Calu3 (cell line): ENCODE measurements at regions not wholly inside any gene's neighbourhood (a gene's known extent, or its start where the extent isn't known, plus 50 kb on each side); places are given as distances from the start of the nearest gene placed in this dataset.

ENCODE experiments used
- BruUV-seq: library from RNA; stranded (reverse); fragments of 400-500 nt; replicated peaks from 2 replicates; lab custom pipeline; 2021; lab: Mats Ljungman, UMichigan
- CTCF ChIA-PET: fragments of 300-600 bp; sonication (Branson Sonifier 250); formaldehyde crosslinking; loops from one replicate; lab custom pipeline; 2022; ENCODE audit warnings: antibody characterized with exemption; lab: Charles Lee
- DNase-seq: peaks from one replicate; pipeline ENCODE4 v3.0.0; 2022
- H3K27ac Mint-ChIP-seq: one replicate; pipeline ENCODE4 v1.8.0; 2022; ENCODE audit warnings: mixed read lengths; ENCODE audit not compliant: unreplicated experiment
- H3K27me3 Mint-ChIP-seq: one replicate; pipeline ENCODE4 v1.8.0; 2022; ENCODE audit warnings: mixed read lengths; ENCODE audit not compliant: unreplicated experiment
- H3K36me3 Mint-ChIP-seq: one replicate; pipeline ENCODE4 v1.8.0; 2022; ENCODE audit warnings: mild to moderate bottlenecking, moderate library complexity, mixed read lengths; ENCODE audit not compliant: insufficient read depth, unreplicated experiment
- H3K4me1 Mint-ChIP-seq: one replicate; pipeline ENCODE4 v1.8.0; 2022; ENCODE audit warnings: mild to moderate bottlenecking, low read depth, mixed read lengths; ENCODE audit not compliant: unreplicated experiment
- H3K4me3 Mint-ChIP-seq: one replicate; pipeline ENCODE4 v1.8.0; 2022; ENCODE audit warnings: mild to moderate bottlenecking, low read depth, moderate library complexity, mixed read lengths; ENCODE audit not compliant: unreplicated experiment
- H3K9me3 Mint-ChIP-seq: one replicate; pipeline ENCODE4 v1.8.0; 2022; ENCODE audit warnings: low read depth, mixed read lengths; ENCODE audit not compliant: unreplicated experiment
- CTCF ChIP-seq: fragments of 200-600 bp; IDR thresholded peaks from one replicate; pipeline ENCODE4 v1.8.0; 2022; ENCODE audit warnings: antibody characterized with exemption; ENCODE audit not compliant: unreplicated experiment
- intact Hi-C: fragments of 100-400 bp; cut with micrococcal nuclease; formaldehyde crosslinking; loops from one replicate; pipeline ENCODE4 v1.10.0; 2022; ENCODE audit not compliant: unreplicated experiment

GRCh38 chr1:166377896-166378295 lies 211.1 kb upstream of the FAM78B start:
- intact Hi-C loops, result no loop called here

GRCh38 chr1:166378805-166379204 lies 212.0 kb upstream of the FAM78B start:
- TF ChIP-seq CTCF, result no peak
- DNase-seq, result no peak
- Mint-ChIP-seq H3K27ac (no peak overlapping the region), H3K36me3 (no peaks in the 10 kb centered on the region), H3K9me3 (no peaks in the 10 kb centered on the region), H3K27me3 (peaks cover 28% of the 10 kb centered on the region), H3K4me1 (no peaks in the 10 kb centered on the region), H3K4me3 (no peak overlapping the region)
- CTCF ChIA-PET, result no interaction called here
- BruUV-seq, result no TSS peak
- intact Hi-C loops, result no loop called here

More at GRCh38 chr1:166377896-166378295, 211.1 kb upstream of the FAM78B start:
- Mint-ChIP-seq H3K27ac (no peak overlapping the region), H3K27me3 (peaks cover 23% of the 10 kb centered on the region), H3K4me3 (no peak overlapping the region), H3K9me3 (no peaks in the 10 kb centered on the region), H3K36me3 (no peaks in the 10 kb centered on the region), H3K4me1 (no peaks in the 10 kb centered on the region)
- no peak for DNase-seq
- TF ChIP-seq CTCF, result no peak
- no TSS peak for BruUV-seq
- CTCF ChIA-PET, result no interaction called here

- no peaks in the 10 kb centered on the region for H3K36me3 Mint-ChIP-seq
- BruUV-seq, result no TSS peak
- no peak for DNase-seq
- intact Hi-C loops, result no loop called here
- no peak overlapping the region for H3K27ac Mint-ChIP-seq
- H3K4me3 Mint-ChIP-seq, result no peak overlapping the region
- peaks cover 28% of the 10 kb centered on the region for H3K27me3 Mint-ChIP-seq
- H3K4me1 Mint-ChIP-seq, result no peaks in the 10 kb centered on the region
- CTCF ChIA-PET, result no interaction called here
- no peaks in the 10 kb centered on the region for H3K9me3 Mint-ChIP-seq
- no peak for TF ChIP-seq CTCF
Measured at GRCh38 chr1:166379447-166379846, 212.6 kb upstream of the FAM78B start.

- H3K9me3 Mint-ChIP-seq, result no peaks in the 10 kb centered on the region
- H3K36me3 Mint-ChIP-seq, result no peaks in the 10 kb centered on the region
- intact Hi-C loops, result no loop called here
- no peak for TF ChIP-seq CTCF
- no peak overlapping the region for H3K4me3 Mint-ChIP-seq
- BruUV-seq, result no TSS peak
- H3K27me3 Mint-ChIP-seq, result peaks cover 37% of the 10 kb centered on the region
- CTCF ChIA-PET, result no interaction called here
- DNase-seq, result no peak
- H3K4me1 Mint-ChIP-seq, result no peaks in the 10 kb centered on the region
- H3K27ac Mint-ChIP-seq, result no peak overlapping the region
Measured at GRCh38 chr1:166383137-166383536, 216.3 kb upstream of the FAM78B start.
